ENCODE measurements at regions not wholly inside any gene's neighbourhood (a gene's known extent, or its start where the extent isn't known, plus 50 kb on each side); places are given as distances from the start of the nearest gene placed in this dataset.

DNA sequence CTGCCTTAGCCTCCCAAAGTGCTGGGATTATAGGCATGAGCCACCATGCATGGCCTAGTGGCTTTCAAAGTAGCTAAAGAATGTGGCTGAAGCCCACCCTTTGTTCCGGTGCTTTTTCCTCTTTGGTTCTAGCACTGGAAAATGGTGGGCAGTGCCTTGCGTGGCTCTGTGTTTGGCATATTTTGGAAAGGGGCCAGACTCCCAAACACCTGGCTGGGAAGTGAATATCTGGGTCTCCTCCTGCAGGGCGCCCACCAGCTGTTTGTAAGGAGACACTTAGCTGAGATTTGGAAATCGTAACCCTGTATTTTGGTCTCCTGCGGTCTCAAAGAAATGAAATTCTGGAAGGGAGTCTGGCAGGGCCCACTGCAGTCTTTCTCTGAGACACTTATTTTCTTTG, 336.4 kb downstream of the IL20RB start:
- Mint-ChIP-seq H3K4me1 (ENCODE audit: unreplicated experiment) (no peaks in the 10 kb centered on the region), H3K27me3 (ENCODE audit: unreplicated experiment) (no peaks in the 10 kb centered on the region), H3K4me3 (ENCODE audit: unreplicated experiment) (no peak overlapping the region), H3K27ac (ENCODE audit: unreplicated experiment) (no peak overlapping the region), H3K9me3 (ENCODE audit: unreplicated experiment) (no peaks in the 10 kb centered on the region), H3K36me3 (ENCODE audit: unreplicated experiment) (no peaks in the 10 kb centered on the region)
- no peak for TF ChIP-seq CTCF (IDR thresholded peaks at IDR 0.05)
- no peak for DNase-seq (ENCODE audit: extremely low spot score, unreplicated experiment)

- Mint-ChIP-seq H3K36me3 (ENCODE audit: unreplicated experiment) (no peaks in the 10 kb centered on the region), H3K4me1 (ENCODE audit: unreplicated experiment) (no peaks in the 10 kb centered on the region), H3K27ac (ENCODE audit: unreplicated experiment) (no peak overlapping the region), H3K4me3 (ENCODE audit: unreplicated experiment) (no peak overlapping the region), H3K9me3 (ENCODE audit: unreplicated experiment) (no peaks in the 10 kb centered on the region), H3K27me3 (ENCODE audit: unreplicated experiment) (no peaks in the 10 kb centered on the region)
- DNase-seq (ENCODE audit: extremely low spot score, unreplicated experiment), result no peak
- no peak for TF ChIP-seq CTCF (IDR thresholded peaks at IDR 0.05)
These were observed 337.1 kb downstream of the IL20RB start for GRCh38 chr3:137294839-137295238.

- no peaks in the 10 kb centered on the region for H3K36me3 Mint-ChIP-seq (ENCODE audit: unreplicated experiment)
- no peaks in the 10 kb centered on the region for H3K9me3 Mint-ChIP-seq (ENCODE audit: unreplicated experiment)
- H3K4me1 Mint-ChIP-seq (ENCODE audit: unreplicated experiment), result no peaks in the 10 kb centered on the region
- TF ChIP-seq CTCF (IDR thresholded peaks at IDR 0.05), result no peak
- H3K4me3 Mint-ChIP-seq (ENCODE audit: unreplicated experiment), result no peak overlapping the region
- no peak for DNase-seq (ENCODE audit: extremely low spot score, unreplicated experiment)
- H3K27ac Mint-ChIP-seq (ENCODE audit: unreplicated experiment), result no peak overlapping the region
- no peaks in the 10 kb centered on the region for H3K27me3 Mint-ChIP-seq (ENCODE audit: unreplicated experiment)
These were observed 337.6 kb downstream of the IL20RB start for GRCh38 chr3:137295336-137295735.

DNA sequence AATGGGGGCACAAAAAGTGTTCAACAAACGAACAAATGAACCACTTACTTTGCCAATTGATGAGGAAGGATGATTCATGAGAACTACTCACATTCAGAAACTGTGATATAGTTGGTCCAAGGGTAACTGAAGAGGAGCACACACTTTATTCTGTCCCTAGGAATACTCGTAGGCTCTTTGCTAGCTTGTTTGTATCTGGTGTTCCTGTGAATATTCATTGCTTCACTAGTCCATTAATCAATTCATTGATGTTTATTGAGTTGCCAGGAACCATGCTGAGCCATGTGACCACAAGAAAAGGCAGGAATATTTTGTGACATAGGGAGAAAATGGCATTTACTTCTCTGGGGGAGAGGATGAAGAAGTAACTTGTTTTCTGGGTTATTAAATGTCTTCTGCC, 338.3 kb downstream of the IL20RB start:
- H3K27me3 Mint-ChIP-seq (ENCODE audit: unreplicated experiment), result no peaks in the 10 kb centered on the region
- no peak overlapping the region for H3K27ac Mint-ChIP-seq (ENCODE audit: unreplicated experiment)
- no peaks in the 10 kb centered on the region for H3K36me3 Mint-ChIP-seq (ENCODE audit: unreplicated experiment)
- no peak for DNase-seq (ENCODE audit: extremely low spot score, unreplicated experiment)
- no peaks in the 10 kb centered on the region for H3K4me1 Mint-ChIP-seq (ENCODE audit: unreplicated experiment)
- TF ChIP-seq CTCF (IDR thresholded peaks at IDR 0.05), result no peak
- no peak overlapping the region for H3K4me3 Mint-ChIP-seq (ENCODE audit: unreplicated experiment)
- no peaks in the 10 kb centered on the region for H3K9me3 Mint-ChIP-seq (ENCODE audit: unreplicated experiment)

DNA sequence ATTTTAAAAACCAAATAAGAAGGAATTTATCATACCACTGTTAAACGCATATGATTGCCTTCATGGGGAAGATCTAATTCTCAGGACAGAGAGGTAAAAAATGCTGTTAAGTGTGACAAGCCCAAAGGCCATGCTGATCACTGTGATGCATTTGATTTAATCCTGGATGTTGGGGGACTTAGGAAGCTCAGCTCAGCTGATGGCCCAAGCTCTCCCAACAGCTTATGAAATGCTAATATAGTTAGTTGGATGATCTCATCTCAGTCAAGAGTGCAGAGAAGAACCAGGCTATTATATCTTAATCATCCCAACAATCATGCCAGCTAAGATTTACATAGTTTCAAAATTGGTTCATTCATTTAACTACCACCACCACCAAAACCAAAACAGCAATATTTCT, 340.0 kb downstream of the IL20RB start:
- H3K36me3 Mint-ChIP-seq (ENCODE audit: unreplicated experiment), result no peaks in the 10 kb centered on the region
- H3K4me3 Mint-ChIP-seq (ENCODE audit: unreplicated experiment), result no peak overlapping the region
- no peak for DNase-seq (ENCODE audit: extremely low spot score, unreplicated experiment)
- no peaks in the 10 kb centered on the region for H3K27me3 Mint-ChIP-seq (ENCODE audit: unreplicated experiment)
- TF ChIP-seq CTCF (IDR thresholded peaks at IDR 0.05), result no peak
- no peak overlapping the region for H3K27ac Mint-ChIP-seq (ENCODE audit: unreplicated experiment)
- no peaks in the 10 kb centered on the region for H3K9me3 Mint-ChIP-seq (ENCODE audit: unreplicated experiment)
- no peaks in the 10 kb centered on the region for H3K4me1 Mint-ChIP-seq (ENCODE audit: unreplicated experiment)
